ENCODE measurements at regions not wholly inside any gene's neighbourhood (a gene's known extent, or its start where the extent isn't known, plus 50 kb on each side); places are given as distances from the start of the nearest gene placed in this dataset.

DNA sequence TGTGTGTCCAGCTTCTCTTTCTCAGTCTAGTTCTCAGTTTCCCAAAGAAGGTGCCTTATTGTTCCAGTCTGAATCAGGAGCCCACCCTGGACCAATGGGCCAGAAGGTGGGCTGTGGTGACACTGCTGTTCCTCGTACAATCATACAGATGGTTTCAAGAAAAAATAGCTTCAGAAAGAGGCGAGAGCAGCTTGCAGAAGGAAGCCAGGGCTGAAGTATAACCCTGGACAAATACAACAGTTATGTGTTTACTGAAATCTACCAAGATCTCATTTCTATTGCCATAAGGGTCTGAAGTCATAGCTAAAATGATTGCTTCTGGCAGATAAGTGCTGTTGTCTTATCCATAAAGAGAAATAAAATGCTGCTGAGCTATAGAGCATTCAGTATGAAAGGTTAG is 75.4 kb downstream of the PFDN4 start (continued):
- TF ChIP-seq, protein P1, sequence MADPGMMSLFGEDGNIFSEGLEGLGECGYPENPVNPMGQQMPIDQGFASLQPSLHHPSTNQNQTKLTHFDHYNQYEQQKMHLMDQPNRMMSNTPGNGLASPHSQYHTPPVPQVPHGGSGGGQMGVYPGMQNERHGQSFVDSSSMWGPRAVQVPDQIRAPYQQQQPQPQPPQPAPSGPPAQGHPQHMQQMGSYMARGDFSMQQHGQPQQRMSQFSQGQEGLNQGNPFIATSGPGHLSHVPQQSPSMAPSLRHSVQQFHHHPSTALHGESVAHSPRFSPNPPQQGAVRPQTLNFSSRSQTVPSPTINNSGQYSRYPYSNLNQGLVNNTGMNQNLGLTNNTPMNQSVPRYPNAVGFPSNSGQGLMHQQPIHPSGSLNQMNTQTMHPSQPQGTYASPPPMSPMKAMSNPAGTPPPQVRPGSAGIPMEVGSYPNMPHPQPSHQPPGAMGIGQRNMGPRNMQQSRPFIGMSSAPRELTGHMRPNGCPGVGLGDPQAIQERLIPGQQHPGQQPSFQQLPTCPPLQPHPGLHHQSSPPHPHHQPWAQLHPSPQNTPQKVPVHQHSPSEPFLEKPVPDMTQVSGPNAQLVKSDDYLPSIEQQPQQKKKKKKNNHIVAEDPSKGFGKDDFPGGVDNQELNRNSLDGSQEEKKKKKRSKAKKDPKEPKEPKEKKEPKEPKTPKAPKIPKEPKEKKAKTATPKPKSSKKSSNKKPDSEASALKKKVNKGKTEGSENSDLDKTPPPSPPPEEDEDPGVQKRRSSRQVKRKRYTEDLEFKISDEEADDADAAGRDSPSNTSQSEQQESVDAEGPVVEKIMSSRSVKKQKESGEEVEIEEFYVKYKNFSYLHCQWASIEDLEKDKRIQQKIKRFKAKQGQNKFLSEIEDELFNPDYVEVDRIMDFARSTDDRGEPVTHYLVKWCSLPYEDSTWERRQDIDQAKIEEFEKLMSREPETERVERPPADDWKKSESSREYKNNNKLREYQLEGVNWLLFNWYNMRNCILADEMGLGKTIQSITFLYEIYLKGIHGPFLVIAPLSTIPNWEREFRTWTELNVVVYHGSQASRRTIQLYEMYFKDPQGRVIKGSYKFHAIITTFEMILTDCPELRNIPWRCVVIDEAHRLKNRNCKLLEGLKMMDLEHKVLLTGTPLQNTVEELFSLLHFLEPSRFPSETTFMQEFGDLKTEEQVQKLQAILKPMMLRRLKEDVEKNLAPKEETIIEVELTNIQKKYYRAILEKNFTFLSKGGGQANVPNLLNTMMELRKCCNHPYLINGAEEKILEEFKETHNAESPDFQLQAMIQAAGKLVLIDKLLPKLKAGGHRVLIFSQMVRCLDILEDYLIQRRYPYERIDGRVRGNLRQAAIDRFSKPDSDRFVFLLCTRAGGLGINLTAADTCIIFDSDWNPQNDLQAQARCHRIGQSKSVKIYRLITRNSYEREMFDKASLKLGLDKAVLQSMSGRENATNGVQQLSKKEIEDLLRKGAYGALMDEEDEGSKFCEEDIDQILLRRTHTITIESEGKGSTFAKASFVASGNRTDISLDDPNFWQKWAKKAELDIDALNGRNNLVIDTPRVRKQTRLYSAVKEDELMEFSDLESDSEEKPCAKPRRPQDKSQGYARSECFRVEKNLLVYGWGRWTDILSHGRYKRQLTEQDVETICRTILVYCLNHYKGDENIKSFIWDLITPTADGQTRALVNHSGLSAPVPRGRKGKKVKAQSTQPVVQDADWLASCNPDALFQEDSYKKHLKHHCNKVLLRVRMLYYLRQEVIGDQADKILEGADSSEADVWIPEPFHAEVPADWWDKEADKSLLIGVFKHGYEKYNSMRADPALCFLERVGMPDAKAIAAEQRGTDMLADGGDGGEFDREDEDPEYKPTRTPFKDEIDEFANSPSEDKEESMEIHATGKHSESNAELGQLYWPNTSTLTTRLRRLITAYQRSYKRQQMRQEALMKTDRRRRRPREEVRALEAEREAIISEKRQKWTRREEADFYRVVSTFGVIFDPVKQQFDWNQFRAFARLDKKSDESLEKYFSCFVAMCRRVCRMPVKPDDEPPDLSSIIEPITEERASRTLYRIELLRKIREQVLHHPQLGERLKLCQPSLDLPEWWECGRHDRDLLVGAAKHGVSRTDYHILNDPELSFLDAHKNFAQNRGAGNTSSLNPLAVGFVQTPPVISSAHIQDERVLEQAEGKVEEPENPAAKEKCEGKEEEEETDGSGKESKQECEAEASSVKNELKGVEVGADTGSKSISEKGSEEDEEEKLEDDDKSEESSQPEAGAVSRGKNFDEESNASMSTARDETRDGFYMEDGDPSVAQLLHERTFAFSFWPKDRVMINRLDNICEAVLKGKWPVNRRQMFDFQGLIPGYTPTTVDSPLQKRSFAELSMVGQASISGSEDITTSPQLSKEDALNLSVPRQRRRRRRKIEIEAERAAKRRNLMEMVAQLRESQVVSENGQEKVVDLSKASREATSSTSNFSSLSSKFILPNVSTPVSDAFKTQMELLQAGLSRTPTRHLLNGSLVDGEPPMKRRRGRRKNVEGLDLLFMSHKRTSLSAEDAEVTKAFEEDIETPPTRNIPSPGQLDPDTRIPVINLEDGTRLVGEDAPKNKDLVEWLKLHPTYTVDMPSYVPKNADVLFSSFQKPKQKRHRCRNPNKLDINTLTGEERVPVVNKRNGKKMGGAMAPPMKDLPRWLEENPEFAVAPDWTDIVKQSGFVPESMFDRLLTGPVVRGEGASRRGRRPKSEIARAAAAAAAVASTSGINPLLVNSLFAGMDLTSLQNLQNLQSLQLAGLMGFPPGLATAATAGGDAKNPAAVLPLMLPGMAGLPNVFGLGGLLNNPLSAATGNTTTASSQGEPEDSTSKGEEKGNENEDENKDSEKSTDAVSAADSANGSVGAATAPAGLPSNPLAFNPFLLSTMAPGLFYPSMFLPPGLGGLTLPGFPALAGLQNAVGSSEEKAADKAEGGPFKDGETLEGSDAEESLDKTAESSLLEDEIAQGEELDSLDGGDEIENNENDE (IDR thresholded peaks at IDR 0.05; ENCODE audit: insufficient replicate concordance, low read length), result no peak
- no peak for TF ChIP-seq CTBP2 (IDR thresholded peaks at IDR 0.05; ENCODE audit: borderline replicate concordance, insufficient read depth, insufficient read length, low read length)
- no peak for TF ChIP-seq YY1 (IDR thresholded peaks at IDR 0.05; ENCODE audit: low read depth, low read length)
- TF ChIP-seq, protein P2, sequence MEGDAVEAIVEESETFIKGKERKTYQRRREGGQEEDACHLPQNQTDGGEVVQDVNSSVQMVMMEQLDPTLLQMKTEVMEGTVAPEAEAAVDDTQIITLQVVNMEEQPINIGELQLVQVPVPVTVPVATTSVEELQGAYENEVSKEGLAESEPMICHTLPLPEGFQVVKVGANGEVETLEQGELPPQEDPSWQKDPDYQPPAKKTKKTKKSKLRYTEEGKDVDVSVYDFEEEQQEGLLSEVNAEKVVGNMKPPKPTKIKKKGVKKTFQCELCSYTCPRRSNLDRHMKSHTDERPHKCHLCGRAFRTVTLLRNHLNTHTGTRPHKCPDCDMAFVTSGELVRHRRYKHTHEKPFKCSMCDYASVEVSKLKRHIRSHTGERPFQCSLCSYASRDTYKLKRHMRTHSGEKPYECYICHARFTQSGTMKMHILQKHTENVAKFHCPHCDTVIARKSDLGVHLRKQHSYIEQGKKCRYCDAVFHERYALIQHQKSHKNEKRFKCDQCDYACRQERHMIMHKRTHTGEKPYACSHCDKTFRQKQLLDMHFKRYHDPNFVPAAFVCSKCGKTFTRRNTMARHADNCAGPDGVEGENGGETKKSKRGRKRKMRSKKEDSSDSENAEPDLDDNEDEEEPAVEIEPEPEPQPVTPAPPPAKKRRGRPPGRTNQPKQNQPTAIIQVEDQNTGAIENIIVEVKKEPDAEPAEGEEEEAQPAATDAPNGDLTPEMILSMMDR (IDR thresholded peaks at IDR 0.05; ENCODE audit: control extremely low read depth in 1 of 3, insufficient read depth in 1 of 3, low read depth in 1 of 3, low read length in 3 of 3), result no peak
- TF ChIP-seq BACH1 (IDR thresholded peaks at IDR 0.05; ENCODE audit: low read length), result no peak
- TF ChIP-seq HDAC6 (IDR thresholded peaks at IDR 0.05; ENCODE audit: low read depth, low read length), result no peak
- no peak for TF ChIP-seq TEAD4 (IDR thresholded peaks at IDR 0.05; ENCODE audit: low read depth, low read length)

All from H1 (cell line).